GM19452 (cell line): ENCODE measurements at regions not wholly inside any gene's neighbourhood (a gene's known extent, or its start where the extent isn't known, plus 50 kb on each side); places are given as distances from the start of the nearest gene placed in this dataset.
"Not testable (repeated sequence)": the region's sequence is repeated elsewhere in the genome, so short reads cannot be mapped to it uniquely, and the experiment has no call there.

Experiments
- ATAC-seq: cut with Tn5 transposase; IDR thresholded peaks from one replicate; pipeline ENCODE4 v1.9.1; 2021; ENCODE audit not compliant: unreplicated experiment

DNA sequence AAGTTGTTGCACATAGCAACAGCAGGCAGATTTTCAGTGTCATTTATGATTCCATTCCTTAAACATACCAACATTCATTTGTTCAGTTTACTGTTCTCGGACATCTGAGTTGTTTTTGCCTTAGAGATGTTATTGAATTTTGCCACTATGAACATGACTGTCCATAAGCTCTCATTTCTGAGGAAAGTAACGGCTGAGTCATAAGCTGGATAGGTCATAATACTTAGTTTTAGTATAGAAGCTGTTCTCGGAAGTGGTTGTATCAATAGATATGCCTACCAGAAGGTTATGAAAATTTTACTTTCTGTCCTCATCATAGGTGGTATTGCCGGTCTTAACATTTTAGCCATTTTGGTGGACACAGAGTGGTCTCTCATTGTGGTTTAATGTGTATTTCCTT lies 157.1 kb upstream of the CLNK start:
- ATAC-seq: no peak

DNA sequence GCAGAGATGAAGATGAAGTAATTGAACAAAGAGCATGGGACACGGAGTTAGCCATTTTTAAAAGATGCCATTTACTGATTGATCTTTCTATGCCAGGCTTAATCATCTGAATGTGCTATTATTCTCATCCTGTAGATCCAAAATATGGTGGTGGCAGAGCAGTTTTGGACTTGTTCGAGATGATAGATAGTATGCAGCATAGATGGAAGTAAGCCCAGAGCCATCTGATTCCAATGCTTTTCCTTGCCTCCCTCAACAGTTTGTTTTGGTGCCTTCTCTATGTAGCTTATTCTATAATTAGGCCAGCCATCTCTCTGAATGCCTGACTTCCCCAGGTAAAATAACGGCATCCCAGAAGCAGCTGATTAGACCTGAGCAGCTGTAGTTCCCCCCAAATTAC lies 152.6 kb upstream of the CLNK start:
- no peak for ATAC-seq

DNA sequence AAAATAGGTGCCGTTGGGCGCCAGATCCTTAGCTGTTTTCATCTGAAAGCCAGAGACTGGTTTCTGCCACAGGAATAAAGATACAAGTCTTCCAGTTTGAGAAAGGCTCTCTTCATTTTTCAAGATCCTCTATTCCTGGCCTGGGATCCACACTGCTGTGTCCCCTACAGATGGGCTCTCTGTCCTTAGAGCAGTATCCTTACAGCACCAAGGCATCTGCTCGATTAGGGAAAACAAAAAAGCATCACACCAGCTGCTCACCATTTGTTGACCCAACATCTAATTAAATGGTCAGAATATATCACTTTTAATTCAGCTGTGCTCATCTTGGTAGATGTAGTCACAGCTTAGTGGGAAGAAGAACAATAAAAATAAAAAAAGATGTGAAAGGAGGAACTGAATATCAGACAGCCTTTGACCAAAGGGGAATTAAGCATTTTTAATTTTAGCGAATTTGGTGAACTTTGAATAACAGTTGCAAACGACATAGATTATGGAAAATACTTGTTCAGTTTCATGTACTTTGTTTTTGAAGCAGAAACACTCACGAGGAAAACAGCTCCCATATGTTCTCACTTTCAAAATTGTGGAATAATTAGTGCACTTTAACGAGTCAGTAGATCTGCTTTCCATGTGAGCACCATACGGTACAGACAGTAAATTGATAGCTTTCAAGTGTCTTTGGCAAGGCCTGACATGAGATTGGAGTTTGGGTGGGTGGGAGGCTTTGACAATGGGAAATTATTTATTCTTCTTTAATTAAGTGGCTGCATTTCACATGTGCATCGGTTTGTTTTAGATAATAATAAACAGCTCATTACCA lies 148.4 kb upstream of the CLNK start:
- no peak for ATAC-seq

GRCh38 chr4:10831727-10832408 lies 147.3 kb upstream of the CLNK start:
- ATAC-seq: no peak

DNA sequence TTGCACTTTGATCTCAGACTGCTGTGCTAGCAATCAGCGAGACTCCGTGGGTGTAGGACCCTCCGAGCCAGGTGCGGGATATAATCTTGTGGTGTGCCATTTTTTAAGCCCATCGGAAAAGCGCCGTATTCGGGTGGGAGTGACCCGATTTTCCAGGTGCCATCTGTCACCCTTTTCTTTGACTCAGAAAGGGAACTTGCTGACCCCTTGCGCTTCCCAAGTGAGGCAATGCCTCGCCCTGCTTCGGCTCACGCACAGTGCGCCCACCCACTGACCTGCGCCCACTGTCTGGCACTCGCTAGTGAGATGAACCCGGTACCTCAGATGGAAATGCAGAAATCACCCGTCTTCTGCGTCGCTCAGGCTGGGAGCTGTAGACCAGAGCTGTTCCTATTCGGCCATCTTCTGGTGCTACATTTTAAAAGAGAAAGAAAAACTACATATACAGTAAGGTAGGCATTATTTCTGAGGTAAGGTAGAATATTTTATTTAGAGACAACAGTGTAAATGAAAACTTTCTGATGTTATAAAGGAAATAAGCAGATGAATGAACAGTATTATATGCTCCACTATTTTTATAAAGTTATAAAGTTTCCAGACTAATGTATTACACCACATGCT lies 144.5 kb upstream of the CLNK start:
- ATAC-seq: not testable (repeated sequence)

DNA sequence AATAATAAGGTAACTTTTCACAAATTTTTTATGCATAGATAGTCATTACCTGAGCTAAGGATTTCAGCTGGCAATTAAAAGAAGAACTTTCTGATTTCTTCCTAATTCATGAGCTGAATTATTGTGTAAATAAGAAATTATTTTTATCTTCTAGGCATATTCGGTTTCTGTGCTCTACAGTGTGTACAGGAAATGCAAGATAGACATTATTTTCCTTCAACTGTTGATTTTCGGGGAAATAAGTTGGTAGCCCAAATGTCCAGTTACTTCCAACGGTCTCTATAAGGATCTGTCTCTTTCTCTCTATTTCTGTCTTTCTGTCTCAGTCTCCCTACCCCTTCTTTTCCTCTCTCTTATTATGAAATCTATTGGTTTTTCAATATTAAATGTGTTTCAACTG lies 137.3 kb upstream of the CLNK start:
- no peak for ATAC-seq

GRCh38 chr4:10816571-10816970 lies 132.0 kb upstream of the CLNK start:
- ATAC-seq: no peak

DNA sequence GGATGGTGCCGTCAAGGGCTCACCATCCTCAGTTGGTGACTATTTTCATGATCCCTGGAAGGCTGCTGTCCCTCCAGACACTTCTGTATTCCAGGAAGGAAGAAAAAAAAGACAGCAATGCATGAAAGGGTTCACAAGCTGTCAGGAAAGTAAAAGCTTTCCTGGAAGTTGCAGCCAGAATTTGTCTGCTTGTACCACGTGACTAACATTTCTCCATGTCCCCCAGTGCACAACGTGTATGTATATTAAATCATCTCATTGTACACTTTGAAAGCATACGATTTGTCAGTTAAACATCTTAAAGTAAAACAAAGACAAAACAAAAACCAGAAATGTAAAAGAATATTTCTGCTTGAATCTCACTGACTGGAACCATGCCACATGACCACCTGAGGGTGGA lies 127.4 kb upstream of the CLNK start:
- no peak for ATAC-seq

DNA sequence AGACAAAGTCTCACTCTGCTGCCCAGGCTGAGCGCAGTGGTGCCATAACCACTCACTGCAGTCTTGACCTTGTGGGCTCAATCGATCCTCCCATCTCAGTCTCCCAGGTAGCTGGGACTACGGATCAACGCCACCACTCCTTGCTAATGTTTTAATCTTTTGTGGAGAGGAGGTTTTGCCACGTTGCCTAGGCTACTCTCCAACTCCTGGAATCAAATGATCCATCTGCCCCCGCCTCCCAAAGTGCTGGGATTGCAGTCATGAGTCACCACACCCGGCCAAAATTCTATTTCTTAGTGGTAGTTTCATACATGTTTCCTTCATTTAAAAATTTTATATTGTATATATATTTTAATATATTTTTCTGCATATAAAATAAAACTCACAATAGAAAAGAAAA lies 125.8 kb upstream of the CLNK start:
- no peak for ATAC-seq

- ATAC-seq: no peak
These were observed 125.3 kb upstream of the CLNK start for GRCh38 chr4:10809905-10810304.

DNA sequence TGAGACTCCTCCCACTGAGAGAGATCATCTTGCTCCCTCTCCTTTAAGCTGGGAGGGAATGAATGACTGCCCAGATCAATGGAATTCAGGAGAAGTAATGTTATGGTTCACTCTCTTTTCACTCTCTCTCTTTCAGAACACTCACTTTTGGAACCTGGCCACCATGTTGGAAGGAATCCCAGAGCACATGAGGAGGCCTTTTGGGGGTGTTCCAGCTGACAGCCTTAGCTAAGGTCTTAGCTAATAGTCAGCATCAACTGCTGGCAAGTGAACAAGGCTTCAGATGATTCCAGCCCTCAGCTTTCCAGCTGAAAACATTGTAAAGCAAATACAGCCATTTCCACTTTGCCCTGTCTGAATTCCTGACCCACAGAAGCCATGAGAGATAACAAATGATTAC lies 124.0 kb upstream of the CLNK start:
- ATAC-seq: no peak

- no peak for ATAC-seq
These were observed 122.5 kb upstream of the CLNK start for GRCh38 chr4:10806953-10807645.

DNA sequence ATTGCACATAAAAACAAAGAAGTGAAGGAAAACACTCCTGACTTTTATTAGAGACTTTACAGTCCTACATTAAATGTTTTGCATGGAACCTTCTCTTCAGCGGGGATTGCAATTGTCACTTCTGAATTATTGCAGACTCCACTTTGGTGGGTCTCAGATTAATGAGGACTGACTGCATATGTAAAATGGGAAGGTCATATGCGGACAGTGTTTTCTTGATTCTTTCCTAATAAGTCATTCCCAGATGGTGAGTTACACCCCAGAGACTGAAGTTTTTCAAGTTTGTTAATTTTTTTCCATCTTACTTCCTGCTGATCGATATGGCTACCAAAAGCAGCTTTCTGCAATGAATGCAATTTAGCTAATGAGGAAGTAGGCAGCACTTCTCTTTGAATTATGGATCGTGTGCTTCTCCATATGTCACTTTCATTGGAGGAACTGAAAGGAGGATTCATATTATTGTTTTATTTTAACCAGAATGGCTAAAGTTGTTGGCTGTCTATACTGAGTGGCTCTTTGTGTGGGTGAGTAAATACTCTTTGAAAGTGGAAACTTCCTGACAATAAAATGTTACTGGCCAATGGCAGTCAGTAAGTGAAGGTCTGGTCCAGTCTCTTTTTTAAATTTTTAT lies 119.3 kb upstream of the CLNK start:
- no peak for ATAC-seq

- ATAC-seq: no peak
These were observed 102.8 kb upstream of the CLNK start for GRCh38 chr4:10787365-10787764.

- no peak for ATAC-seq
These were observed 100.1 kb upstream of the CLNK start for GRCh38 chr4:10784621-10785020.

DNA sequence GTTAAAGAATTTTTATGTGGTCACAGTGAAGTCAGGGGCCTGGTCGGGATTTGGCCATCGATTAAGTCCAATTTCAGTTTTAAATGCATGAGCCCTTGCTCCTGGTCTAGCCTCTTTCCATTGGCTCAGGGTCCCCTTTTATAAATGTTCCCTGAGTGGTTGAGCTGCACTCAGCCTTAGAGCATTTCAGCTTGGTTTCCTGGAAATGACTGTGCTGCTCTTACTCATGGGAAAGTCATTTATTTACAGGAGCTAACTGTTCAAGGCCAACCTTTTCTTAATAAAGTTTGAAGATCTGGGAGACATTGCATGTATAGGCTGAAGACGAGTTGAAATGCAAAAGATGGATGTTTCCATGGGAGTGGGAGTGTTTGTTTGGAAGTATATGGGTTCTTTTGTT lies 98.8 kb upstream of the CLNK start:
- no peak for ATAC-seq

- no peak for ATAC-seq
These were observed 97.2 kb upstream of the CLNK start for GRCh38 chr4:10781805-10782204.

DNA sequence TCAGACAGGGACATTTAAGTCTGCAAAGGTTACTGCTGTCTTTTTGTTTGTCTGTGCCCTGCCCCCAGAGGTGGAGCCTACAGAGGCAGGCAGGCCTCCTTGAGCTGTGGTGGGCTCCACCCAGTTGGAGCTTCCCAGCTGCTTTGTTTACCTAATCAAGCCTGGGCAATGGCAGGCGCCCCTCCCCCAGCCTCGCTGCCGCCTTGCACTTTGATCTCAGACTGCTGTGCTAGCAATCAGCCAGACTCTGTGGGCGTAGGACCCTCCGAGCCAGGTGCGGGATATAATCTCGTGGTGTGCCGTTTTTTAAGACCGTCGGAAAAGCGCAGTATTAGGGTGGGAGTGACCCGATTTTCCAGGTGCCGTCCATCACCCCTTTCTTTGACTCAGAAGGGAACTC lies 96.2 kb upstream of the CLNK start:
- not testable (repeated sequence) for ATAC-seq

DNA sequence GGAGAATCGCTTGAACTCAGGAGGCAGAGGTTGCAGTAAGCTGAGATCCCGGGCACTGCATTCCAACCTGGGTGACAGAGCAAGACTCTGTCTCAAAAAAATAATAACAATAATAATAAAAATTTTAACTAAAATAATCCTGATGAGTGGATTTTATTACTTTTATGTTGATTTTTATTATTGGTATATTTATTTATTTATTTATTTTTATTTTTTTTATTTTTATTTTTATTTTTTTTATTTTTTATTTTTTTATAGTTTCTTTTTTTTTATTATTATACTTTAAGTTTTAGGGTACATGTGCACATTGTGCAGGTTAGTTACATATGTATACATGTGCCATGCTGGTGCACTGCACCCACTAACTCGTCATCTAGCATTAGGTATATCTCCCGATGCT lies 90.6 kb upstream of the CLNK start:
- not testable (repeated sequence) for ATAC-seq

- ATAC-seq: no peak
These were observed 89.1 kb upstream of the CLNK start for GRCh38 chr4:10773656-10774055.

- ATAC-seq: no peak
These were observed 88.4 kb upstream of the CLNK start for GRCh38 chr4:10773010-10773409.
